A549 (cell line): ENCODE measurements at regions not wholly inside any gene's neighbourhood (a gene's known extent, or its start where the extent isn't known, plus 50 kb on each side); places are given as distances from the start of the nearest gene placed in this dataset.

Experiments used
- ATAC-seq, 2 experiments: fragments of 200-7000 bp in 1 of 2; fragments of >200 bp in 1 of 2; cut with Nextera tagmentation in 1 of 2; cut with Tn5 transposase in 1 of 2; 3 replicates each; pipeline versions ENCODE4 v1.8.0 to v1.9.1; 2018 to 2020; ENCODE audit warnings: mild to moderate bottlenecking in 1 of 2, moderate library complexity in 1 of 2
- CTCF ChIA-PET: fragments of 300-600 bp; sonication (Branson Sonifier 250); formaldehyde crosslinking; extraction: SDS; loops from one replicate; lab custom pipeline; 2021; ENCODE audit warnings: antibody characterized with exemption, inconsistent platforms; lab: Yijun Ruan, JAX
- POLR2A ChIA-PET: fragments of 350-600 bp; formaldehyde crosslinking; extraction: SDS; loops from one replicate; lab custom pipeline; 2021; ENCODE audit warnings: antibody characterized with exemption, inconsistent platforms; lab: Yijun Ruan, JAX
- DNase-seq, 2 experiments: peaks; one replicate each; pipeline versions ENCODE4 v3.0.0 to v3.0.0-alpha.2; 2011 to 2016; ENCODE audit warnings: low read depth in 1 of 2, low spot score in 1 of 2
- FAIRE-seq: peaks from 2 replicates; lab custom pipeline; 2011; peaks lifted over from hg19 to GRCh38; lab: Jason Lieb, UNC
- H3K27ac ChIP-seq, 2 experiments: fragments of >200 bp; sonication (Bioruptor Twin); formaldehyde crosslinking; 3 replicates each; pipeline ENCODE4 v1.5.1; 2016 to 2017
- H3K4me1 ChIP-seq: fragments of >200 bp; sonication (Bioruptor Twin); formaldehyde crosslinking; 3 replicates; pipeline ENCODE4 v1.6.1; 2016
- H3K4me2 ChIP-seq: fragments of >200 bp; sonication (Bioruptor Twin); formaldehyde crosslinking; 3 replicates; pipeline ENCODE4 v1.6.1; 2016
- H3K4me3 ChIP-seq: fragments of >200 bp; sonication (Bioruptor Twin); formaldehyde crosslinking; 3 replicates; pipeline ENCODE4 v1.5.1; 2016
- H3K9me3 ChIP-seq: fragments of >200 bp; sonication (Bioruptor Twin); formaldehyde crosslinking; 3 replicates; pipeline ENCODE4 v1.6.1; 2016
- BCL3 ChIP-seq: fragments of >200 bp; sonication (Bioruptor Twin); formaldehyde crosslinking; IDR thresholded peaks from 3 replicates; pipeline ENCODE4 v1.6.1; 2016
- BHLHE40 ChIP-seq: IDR thresholded peaks from 2 replicates; pipeline ENCODE4 v1.6.1; 2012; ENCODE audit warnings: low read depth, low read length, inconsistent platforms
- CBX2 ChIP-seq: fragments of 200-600 bp; sonication (generic); IDR thresholded peaks from 2 replicates; pipeline ENCODE4 v1.6.1; 2016; ENCODE audit warnings: low read depth, mild to moderate bottlenecking, borderline replicate concordance
- CEBPB ChIP-seq, 2 experiments: fragments of >200 bp in 1 of 2; sonication (Bioruptor Twin) in 1 of 2; formaldehyde crosslinking in 1 of 2; IDR thresholded peaks; 2 replicates each; pipeline ENCODE4 v1.6.1; 2012 to 2016
- E2F6 ChIP-seq: IDR thresholded peaks from 2 replicates; pipeline ENCODE4 v1.6.1; 2012; ENCODE audit warnings: low read depth, borderline replicate concordance
- EHF ChIP-seq: fragments of 250-450 bp; sonication (Bioruptor Pico); IDR thresholded peaks from 2 replicates; pipeline ENCODE4 v1.5.0; 2020; ENCODE audit warnings: mild to moderate bottlenecking
- EHMT2 ChIP-seq: fragments of 200-600 bp; sonication (generic); IDR thresholded peaks from 2 replicates; pipeline ENCODE4 v1.6.1; 2016; ENCODE audit warnings: antibody characterized with exemption, low read depth, mild to moderate bottlenecking, moderate library complexity
- ELK1 ChIP-seq: fragments of 150-350 bp; IDR thresholded peaks from 2 replicates; pipeline ENCODE4 v1.6.1; 2014; ENCODE audit warnings: low read depth, mild to moderate bottlenecking, low read length
- ESRRA ChIP-seq: fragments of 150-350 bp; IDR thresholded peaks from 2 replicates; pipeline ENCODE4 v1.6.1; 2014; ENCODE audit warnings: mild to moderate bottlenecking, low read length, borderline replicate concordance
- FOSL2 ChIP-seq, 2 experiments: fragments of 450-650 bp in 1 of 2; fragments of >200 bp in 1 of 2; sonication (Bioruptor Twin) in 1 of 2; formaldehyde crosslinking; IDR thresholded peaks; 2 replicates each; pipeline versions ENCODE4 v1.5.0 to v1.6.1; 2016 to 2020; ENCODE audit warnings: mild to moderate bottlenecking in 1 of 2, moderate library complexity in 1 of 2
- FOXS1 ChIP-seq: fragments of 250-450 bp; sonication (Bioruptor Pico); IDR thresholded peaks from 2 replicates; pipeline ENCODE4 v1.5.0; 2020; ENCODE audit warnings: mild to moderate bottlenecking, moderate library complexity
- HEYL ChIP-seq: fragments of 250-450 bp; sonication (Bioruptor Pico); IDR thresholded peaks from 2 replicates; pipeline ENCODE4 v1.8.0; 2021; ENCODE audit warnings: mild to moderate bottlenecking, moderate library complexity
- HOXB13 ChIP-seq: fragments of 250-450 bp; sonication (Bioruptor Pico); IDR thresholded peaks from 2 replicates; pipeline ENCODE4 v1.5.0; 2020; ENCODE audit warnings: low read depth, mild to moderate bottlenecking, moderate library complexity
- JUNB ChIP-seq: fragments of >200 bp; sonication (Bioruptor Twin); formaldehyde crosslinking; IDR thresholded peaks from 2 replicates; pipeline ENCODE4 v1.6.1; 2016
- KDM1A ChIP-seq: fragments of 200-600 bp; sonication (generic); IDR thresholded peaks from 2 replicates; pipeline ENCODE4 v1.6.1; 2016; ENCODE audit warnings: low read depth, mild to moderate bottlenecking
- MAFK ChIP-seq: fragments of 450-650 bp; IDR thresholded peaks from 2 replicates; pipeline ENCODE4 v1.6.1; 2014; ENCODE audit not compliant: partially characterized antibody
- MYC ChIP-seq: IDR thresholded peaks from 2 replicates; pipeline ENCODE4 v1.6.1; 2012; ENCODE audit warnings: mild to moderate bottlenecking, inconsistent platforms, low read length, improper control_type of control experiment, borderline replicate concordance
- NFE2L2 ChIP-seq: fragments of 150-350 bp; conservative IDR thresholded peaks from 2 replicates; pipeline ENCODE4 v1.6.1; 2014; ENCODE audit warnings: low read length
- NPAS2 ChIP-seq: fragments of 250-450 bp; sonication (Bioruptor Pico); IDR thresholded peaks from 2 replicates; pipeline ENCODE4 v1.8.0; 2022; ENCODE audit warnings: mild to moderate bottlenecking, moderate library complexity, borderline replicate concordance
- POLR2AphosphoS2 ChIP-seq: conservative IDR thresholded peaks from 2 replicates; pipeline ENCODE4 v1.6.1; 2012; ENCODE audit warnings: low read length, improper control_type of control experiment, inconsistent platforms
- RCOR1 ChIP-seq: fragments of 150-350 bp; IDR thresholded peaks from 2 replicates; pipeline ENCODE4 v1.6.1; 2014; ENCODE audit warnings: antibody characterized with exemption, low read length, low read depth
- SMC3 ChIP-seq: fragments of >200 bp; sonication (Bioruptor Twin); formaldehyde crosslinking; IDR thresholded peaks from 3 replicates; pipeline ENCODE4 v1.6.1; 2018; ENCODE audit warnings: inconsistent platforms
- ZSCAN20 ChIP-seq: fragments of 250-450 bp; sonication (Bioruptor Pico); IDR thresholded peaks from 2 replicates; pipeline ENCODE4 v1.8.0; 2022; ENCODE audit warnings: mild to moderate bottlenecking, moderate library complexity
- WGBS: methylation state at CpG from one replicate; pipeline ENCODE4 v1.1.6; 2017; ENCODE audit errors: missing lambda C conversion rate; 5-methylcytosine and 5-hydroxymethylcytosine counted together

- H3K9me3 ChIP-seq = no peaks in the 10 kb centered on the region
- no peak overlapping the region for H3K4me3 ChIP-seq
- DNase-seq = no peak
- POLR2A ChIA-PET = no interaction called here
- CTCF ChIA-PET = no interaction called here
- TF ChIP-seq BCL3 (no peak), JUNB (no peak), MAFK (no peak), BHLHE40 (no peak), HEYL (CRISPR knock-in tag) (no peak), RCOR1 (no peak), NFE2L2 (no peak), NPAS2 (CRISPR knock-in tag) (no peak), SMC3 (no peak), ESRRA (no peak), ELK1 (no peak), HOXB13 (no peak)
- WGBS = 41% methylated on average over 6 of the region's 6 CpGs
- H3K4me2 ChIP-seq = no peak overlapping the region
- ATAC-seq = no peak
- no peaks in the 10 kb centered on the region for H3K4me1 ChIP-seq
- FAIRE-seq = no peak
- no peak overlapping the region for H3K27ac ChIP-seq
Measured at GRCh38 chr6:97591955-97592354, 308.9 kb upstream of the MMS22L start.

DNA sequence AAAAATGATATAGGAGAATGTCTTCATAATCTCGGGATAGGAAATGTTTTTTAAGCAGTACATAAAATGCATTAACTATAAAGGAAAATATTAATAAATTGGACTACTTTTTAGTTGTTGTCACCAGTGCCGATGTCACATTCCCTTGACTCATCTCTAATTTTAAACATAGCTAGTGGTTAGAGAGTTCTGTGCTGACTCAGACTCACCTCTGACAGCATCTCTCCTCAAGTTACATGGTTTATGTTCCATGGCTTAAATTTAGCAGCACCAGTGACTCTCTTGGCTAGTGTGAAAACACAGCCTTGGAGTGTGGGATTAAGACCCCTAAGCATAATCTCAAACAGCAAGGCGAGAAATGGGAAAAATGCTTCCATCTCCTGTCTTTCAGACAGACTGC lies 311.8 kb upstream of the MMS22L start:
- FAIRE-seq (no peak), ATAC-seq (no peak), DNase-seq (no peak)
- TF ChIP-seq EHF (CRISPR knock-in tag) (no peak), BCL3 (no peak), FOSL2 (IDR thresholded peaks at IDR 0.05) (no peak), FOSL2 (CRISPR knock-in tag; IDR thresholded peaks at IDR 0.05) (no peak), CEBPB (IDR thresholded peaks at IDR 0.05) (no peak), EHMT2 (no peak), ZSCAN20 (CRISPR knock-in tag) (no peak), MYC (no peak), CBX2 (no peak), FOXS1 (CRISPR knock-in tag) (no peak), E2F6 (no peak), POLR2AphosphoS2 (no peak)
- no peak overlapping the region for H3K27ac ChIP-seq
- H3K4me1 ChIP-seq = no peaks in the 10 kb centered on the region
- H3K4me2 ChIP-seq = no peak overlapping the region
- 22% methylated on average over 3 of the region's 3 CpGs for WGBS
- H3K4me3 ChIP-seq = no peak overlapping the region
- ChIA-PET CTCF (interaction anchor here (0.7 kb wide), 1 partner anchor 1247 kb away, joined by 3 read pairs; no protein-coding TSS in a partner anchor), POLR2A (no interaction called here)
- H3K9me3 ChIP-seq = no peaks in the 10 kb centered on the region

GRCh38 chr6:97621111-97621510 lies 338.1 kb upstream of the MMS22L start:
- FAIRE-seq = no peak

More at GRCh38 chr6:97621111-97621510, 338.1 kb upstream of the MMS22L start:
- ChIA-PET POLR2A (no interaction called here), CTCF (no interaction called here)
- H3K4me1 ChIP-seq = no peaks in the 10 kb centered on the region
- H3K27ac ChIP-seq = no peak overlapping the region
- DNase-seq = no peak
- H3K4me3 ChIP-seq = no peak overlapping the region
- no peak for TF ChIP-seq KDM1A
- no peak for TF ChIP-seq FOSL2 (IDR thresholded peaks at IDR 0.05)
- no peak for TF ChIP-seq FOSL2 (CRISPR knock-in tag; IDR thresholded peaks at IDR 0.05)
- TF ChIP-seq, all 56 proteins: peak for 0
- ATAC-seq = no peak
- H3K9me3 ChIP-seq = no peaks in the 10 kb centered on the region
- H3K4me2 ChIP-seq = no peak overlapping the region
